ENCODE measurements at regions not wholly inside any gene's neighbourhood (a gene's known extent, or its start where the extent isn't known, plus 50 kb on each side); places are given as distances from the start of the nearest gene placed in this dataset.
"Not testable (repeated sequence)": the region's sequence is repeated elsewhere in the genome, so short reads cannot be mapped to it uniquely, and the experiment has no call there.

DNA sequence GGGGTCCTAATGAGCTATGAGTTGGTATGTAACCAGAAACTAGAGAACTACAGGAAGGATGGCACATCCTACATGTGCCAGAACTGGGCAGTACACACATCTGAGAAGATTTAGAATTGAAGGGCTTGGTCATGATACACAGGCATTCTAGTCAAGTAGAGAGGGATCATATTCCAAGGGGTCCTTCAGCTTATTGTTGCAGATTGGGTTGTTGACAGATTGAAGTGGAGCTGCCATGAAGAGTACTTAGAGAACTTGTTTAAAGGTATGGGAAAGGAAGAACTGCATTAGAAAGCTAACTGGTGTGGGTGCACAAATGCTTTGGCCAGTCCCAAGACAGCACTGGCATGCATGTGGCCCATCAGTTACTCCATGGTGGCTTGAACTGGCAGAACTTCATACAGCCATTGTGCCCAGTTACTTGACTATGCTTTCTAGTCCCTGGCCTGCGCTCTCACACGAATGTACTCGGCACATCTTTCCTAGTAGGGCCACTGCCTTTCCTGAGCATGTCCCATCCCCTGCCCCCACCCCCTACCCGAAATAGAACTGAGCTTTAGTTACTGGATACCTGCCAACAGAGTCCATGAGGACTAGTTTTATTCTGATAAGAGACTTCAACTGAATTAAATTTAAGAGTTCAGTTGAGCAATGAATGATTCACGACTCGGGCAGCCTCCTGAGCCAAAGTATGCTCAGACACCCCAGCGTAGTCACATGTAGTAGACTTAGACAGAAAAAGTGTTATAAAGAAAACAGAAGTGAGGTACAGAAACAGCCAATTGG lies 64.0 kb downstream of the CCNG2 start:
- no peak for DNase-seq
- intact Hi-C loops (cut with DNase I): no loop called here

DNA sequence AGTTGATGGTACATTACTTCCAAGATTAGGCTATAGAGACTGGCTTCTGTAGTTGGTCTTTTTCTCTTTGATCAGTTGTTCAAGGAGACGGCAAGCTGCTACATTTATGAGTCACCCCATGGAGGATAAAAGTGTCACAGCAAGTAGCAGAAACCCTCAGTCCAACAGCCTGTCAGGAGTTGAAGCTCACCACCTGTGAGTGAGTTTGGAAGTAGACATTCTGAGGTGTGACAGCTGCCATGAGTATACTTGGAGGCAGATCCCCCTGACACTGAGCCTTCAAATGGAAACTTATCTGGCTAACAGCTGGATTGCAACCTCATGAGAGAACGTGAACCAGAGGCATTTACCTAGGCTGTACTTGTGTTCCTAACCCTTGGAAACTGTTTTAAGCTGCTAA lies 68.0 kb downstream of the CCNG2 start:
- intact Hi-C loops (cut with DNase I): no loop called here
- no peak for DNase-seq

DNA sequence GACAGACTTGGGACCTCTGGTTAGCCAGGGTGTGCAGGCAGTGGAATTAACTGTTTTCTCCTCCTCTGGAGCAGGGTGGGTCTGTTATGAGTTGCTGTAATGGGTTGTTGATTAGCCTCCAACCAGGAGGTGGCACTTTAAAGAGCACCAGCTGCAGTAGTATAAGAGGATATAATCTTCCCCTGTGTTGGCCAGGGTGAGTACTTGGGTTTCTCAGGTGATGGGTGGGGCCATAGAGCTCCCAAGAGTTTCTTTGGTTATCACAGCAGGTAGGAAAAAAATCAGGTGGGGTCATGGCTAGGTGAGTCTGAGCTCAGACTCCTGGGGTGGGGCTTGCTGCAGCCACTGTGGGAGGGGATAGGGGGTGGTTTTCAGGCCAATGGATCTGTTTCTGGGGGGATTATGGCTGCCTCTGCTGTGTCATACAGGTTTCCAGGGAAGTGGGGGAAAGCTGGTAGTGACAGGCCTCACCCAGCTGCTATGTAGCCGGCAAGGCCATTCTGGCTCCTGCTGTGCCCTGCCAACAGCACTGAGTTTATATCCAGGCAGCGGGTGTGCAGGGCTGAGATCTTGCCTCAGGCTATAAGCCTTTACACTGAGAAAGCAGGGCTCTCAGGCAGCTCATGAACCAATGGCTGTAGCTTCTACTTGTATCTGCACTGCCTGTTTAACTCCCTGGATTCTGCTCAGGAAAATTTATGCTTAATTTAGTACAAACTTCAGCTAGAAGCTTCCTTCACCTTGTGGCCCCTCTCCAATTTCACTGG lies 70.1 kb downstream of the CCNG2 start:
- no peak for DNase-seq
- intact Hi-C loops (cut with DNase I): no loop called here

DNA sequence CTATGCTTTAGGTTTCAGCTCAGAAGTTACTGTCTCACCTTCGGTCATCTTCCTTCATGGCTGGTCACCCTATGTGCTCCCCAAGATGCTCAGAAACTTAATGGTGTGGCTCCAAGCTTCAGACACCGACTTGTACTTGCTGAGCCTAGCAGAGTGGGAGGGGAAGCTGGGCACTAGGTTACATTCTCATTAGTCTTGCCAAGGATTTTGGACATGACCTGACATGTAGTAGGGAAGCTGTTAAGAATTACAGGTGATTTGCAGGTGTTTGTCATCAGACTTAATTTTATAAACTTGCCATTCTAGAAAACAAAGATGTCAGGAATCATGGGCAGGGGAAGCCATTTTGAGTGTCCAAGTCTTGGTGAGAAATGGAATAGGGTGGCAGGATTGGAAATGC lies 72.4 kb downstream of the CCNG2 start:
- intact Hi-C loops (cut with DNase I): no loop called here
- DNase-seq: no peak

DNA sequence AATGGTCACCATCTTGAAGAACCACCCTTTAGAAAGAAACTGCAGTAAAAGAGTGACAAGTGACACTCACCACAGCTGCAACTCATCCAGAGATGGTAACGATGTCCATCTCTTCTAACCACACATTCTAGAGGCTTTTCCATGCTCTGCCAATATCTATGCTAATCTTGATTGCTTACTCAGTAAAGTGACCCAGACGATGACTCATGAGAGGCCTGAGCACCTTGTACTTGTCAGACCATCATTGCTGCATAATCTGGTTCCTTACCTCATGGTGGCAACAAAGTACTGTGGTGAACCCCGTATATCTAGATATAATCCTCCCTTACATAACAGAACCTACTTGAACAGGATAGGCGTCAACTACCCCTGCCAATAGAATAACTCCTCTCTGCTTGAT lies 75.6 kb downstream of the CCNG2 start:
- intact Hi-C loops (cut with DNase I): no loop called here
- no peak for DNase-seq

DNA sequence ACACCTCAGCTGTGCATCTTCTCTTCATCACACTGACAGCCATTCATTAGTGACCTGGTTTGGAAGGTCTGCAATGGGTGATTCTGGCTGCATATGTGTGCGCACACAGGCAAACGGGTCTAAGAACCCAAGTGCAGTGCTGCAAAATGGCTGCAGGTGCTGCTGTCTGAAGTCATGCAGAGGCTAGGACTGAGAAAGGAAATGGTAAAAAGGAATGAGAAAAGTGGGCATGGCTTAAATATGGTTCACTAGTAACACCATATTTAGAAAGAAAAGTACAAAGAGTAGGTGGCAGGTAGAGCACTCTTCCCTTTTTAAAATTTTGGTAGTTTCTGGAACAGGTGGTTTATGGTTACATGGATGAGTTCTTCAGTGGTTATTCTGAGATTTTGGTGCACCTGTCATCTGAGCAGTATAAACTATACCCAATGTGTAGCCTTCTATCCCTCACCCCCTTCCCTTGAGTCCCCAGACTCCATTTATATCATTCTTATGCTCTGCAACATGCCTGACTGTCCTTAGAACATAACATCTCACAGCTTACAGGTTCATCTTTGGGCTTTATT lies 78.4 kb downstream of the CCNG2 start:
- no peak for DNase-seq
- intact Hi-C loops (cut with DNase I): no loop called here

DNA sequence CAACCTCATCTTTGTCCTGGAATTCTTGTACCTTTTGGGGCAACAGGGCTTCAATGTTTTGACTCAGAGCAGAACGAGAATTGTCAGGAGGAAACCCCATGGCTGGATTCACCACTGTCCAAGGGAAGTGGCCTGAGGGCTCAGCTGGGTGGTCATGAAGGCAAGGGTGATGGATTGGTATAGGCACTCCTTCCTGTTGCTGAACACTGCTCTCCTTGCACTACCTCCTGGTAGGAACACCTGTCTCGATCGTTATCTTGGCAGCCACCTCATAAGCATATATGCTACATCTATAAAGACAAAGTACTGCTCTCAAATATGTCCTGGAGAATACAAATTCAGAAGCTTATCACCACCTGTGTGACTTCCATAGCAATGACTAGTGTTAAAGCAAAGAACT lies 79.8 kb downstream of the CCNG2 start:
- intact Hi-C loops (cut with DNase I): no loop called here

DNA sequence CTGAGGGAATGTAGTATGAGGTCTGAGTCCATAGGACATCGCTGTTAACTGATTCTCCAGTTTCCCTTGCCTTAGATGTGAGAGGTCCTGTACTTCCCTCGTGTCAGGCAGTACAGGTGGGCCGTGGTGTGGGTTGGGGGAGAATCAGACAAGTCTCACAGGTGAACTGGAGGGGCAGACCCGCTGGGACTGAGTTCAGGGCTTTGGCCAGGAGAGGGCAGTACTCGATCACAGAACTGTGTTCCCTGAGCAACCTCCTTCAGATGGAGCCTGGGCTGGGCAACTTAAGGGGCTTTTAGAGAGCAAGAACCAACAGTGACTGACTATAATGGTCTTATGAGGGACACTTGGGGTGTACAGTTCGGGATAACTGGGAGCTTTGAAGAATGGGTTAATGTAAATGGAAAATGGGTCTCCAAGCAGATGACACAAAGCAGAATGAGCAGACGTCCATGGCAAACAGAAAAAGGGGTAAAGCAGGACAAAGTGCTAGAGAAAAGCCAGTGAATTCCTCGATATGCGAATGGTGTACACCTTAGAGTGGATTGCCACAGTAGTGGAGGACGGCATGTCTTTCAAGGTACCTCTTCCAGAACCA lies 83.6 kb downstream of the CCNG2 start:
- DNase-seq: peak; percentile 34 to 95 (median 72)
- intact Hi-C loops (cut with DNase I): loop anchor here (1.0 to 5.0 kb wide), 2 partner anchors 119 to 192 kb away; no protein-coding TSS in a partner anchor

More for the DNA sequence above, 79.8 kb downstream of the CCNG2 start:
- DNase-seq: no peak

DNA sequence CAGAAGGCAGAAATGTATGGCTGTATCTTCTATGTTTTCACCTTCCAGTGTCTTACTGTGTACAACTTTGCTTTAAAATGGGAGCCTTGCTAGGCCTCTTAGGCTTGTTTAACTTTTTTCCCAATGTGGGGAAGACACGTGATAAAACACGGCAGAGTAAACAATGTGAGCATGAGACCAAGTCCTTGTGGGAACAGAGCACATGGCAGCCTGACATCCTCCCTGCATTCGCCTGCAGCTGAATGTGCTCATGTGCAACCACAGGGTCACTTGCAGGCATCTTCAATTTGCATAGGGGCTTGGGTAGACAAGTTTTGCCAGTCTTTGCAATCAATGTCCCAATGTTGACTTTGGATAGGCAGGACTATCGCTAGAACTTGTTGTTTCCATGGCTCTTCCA lies 91.8 kb downstream of the CCNG2 start:
- intact Hi-C loops (cut with DNase I): no loop called here
- DNase-seq: no peak

DNA sequence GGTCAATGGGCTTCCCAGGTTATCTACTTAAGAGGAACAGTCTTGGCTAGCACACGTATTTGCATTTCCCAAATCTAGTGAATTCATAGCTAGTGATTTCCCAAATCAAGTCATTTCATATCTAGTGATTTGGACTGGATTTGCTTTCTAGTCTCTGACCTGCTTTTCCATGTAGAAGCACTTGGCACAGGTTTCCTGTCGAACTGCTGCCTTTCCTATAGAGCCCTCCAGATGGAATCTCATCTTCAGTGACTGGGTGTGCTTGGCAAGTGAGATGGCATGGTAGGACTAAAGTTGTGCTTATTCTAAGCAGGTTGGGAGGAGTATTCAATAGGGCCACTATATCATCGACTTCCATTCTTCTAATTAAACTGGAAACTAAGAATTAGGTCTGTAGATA lies 94.7 kb downstream of the CCNG2 start:
- intact Hi-C loops (cut with DNase I): no loop called here
- no peak for DNase-seq

DNA sequence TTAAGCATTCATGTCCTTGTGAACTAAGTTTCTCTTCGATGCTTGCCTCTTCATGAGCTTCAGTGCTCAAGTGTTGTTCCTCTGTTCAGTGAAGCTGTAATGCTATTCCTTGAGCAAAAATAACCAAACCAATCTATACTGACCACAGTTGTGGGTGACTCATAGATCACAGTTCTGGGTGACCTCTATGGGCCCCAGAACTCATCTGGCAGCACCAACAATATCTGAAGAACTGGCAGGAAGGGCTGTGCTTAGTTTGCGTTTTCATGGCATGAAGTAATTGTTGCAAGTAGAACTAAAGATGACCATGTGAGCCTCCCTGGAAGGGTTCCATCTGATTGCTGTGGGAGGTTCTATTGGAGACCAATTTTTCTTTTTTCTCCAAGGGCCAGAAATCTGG lies 106.2 kb downstream of the CCNG2 start:
- intact Hi-C loops (cut with DNase I): no loop called here
- no peak for DNase-seq

DNA sequence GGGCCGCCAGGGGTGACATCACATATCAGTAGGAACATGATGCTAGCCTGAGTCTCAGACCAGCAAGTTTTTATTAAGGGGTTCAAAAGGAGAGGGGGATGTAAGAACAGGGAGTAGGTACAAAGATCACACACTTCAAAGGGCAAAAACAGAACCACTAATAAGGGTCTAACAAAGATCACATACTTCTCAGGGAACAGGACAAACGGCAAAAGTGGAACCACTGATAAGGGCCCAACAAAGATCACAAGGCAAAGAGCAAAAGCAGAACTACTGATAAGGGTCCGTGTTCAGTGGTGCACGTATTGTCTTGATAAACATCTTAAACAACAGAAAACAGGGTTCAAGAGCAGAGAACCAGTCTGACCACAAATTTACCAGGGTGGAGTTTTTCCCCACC lies 107.0 kb downstream of the CCNG2 start:
- intact Hi-C loops (cut with DNase I): not testable (repeated sequence)

DNA sequence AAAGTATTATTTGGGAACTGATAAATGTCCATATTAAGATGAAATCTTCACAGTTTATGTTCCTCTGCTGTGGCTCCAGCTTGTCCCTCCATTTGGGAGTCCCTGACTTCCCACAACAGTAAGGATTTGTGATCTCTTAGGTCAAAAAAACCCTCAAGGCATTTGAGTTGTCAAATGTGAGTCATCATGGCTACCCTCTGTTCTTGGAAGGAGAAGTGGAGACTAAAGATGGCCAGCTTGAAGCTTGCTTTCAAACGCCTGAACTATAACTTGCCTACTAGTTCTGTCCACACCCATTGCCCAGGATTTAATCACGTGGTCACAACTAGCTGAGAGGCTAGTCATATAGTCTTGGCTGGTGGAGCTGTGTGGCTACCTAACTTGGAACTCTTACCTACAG lies 107.8 kb downstream of the CCNG2 start:
- DNase-seq: no peak
- intact Hi-C loops (cut with DNase I): no loop called here

More for the DNA sequence above, 107.0 kb downstream of the CCNG2 start:
- not testable (repeated sequence) for DNase-seq

DNA sequence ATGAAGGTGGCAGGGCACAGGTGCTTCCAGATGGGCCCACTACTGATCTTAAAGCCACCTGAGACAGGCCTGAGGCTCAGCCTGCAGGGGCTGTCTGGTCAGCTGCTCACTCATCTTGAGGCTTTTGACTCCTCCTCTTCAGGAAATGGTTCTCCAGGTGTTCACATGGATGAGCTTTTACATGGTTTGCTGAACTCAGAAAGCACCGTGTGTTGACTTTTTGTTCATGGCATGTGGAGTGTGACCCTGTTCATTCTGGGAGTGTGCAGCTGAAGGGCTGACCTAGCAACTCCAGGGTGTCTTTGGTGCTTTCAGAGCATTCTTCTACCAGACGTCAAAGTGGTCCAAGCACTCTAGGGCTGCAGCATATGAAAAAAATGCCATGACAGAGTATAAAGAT lies 111.1 kb downstream of the CCNG2 start:
- no peak for DNase-seq
- intact Hi-C loops (cut with DNase I): no loop called here

DNA sequence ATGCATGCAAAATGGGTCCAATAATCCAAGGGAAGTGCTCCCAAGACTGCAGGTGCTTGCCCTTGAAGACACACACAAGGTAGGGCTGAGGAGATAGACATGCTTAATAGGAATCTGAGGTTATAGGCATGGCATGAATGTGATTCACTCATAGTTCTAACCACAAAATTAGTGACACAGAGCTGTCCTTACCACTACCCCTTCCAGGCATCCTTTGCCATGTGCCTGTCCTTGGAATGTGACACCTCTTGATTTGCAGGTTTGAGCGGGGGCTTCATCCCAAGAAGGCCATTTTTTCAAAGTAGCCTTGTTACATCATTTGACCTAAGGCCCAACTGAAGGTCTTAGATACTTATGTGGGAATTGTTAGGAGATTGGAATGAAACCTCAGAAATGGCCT lies 112.5 kb downstream of the CCNG2 start:
- intact Hi-C loops (cut with DNase I): no loop called here
- no peak for DNase-seq

DNA sequence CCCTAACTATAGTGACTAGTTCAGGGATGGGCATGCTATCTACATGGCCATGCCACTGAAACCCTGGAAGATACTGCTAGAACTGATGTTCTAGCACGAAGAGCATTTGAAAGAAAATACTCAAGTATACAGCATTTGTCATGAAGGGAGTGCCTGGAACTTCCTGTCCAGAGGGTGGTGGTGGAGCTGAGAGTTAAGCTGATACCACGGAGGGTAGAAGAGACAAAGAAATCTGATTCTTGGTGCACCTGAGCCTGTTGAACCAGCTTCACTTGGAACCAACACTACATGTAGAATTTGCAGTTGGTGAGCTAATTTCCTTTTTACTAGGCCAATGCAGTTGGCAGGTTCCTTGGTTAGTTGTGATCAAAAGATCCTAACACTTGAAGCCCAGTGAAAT lies 116.4 kb downstream of the CCNG2 start:
- intact Hi-C loops (cut with DNase I): no loop called here
- no peak for DNase-seq

DNA sequence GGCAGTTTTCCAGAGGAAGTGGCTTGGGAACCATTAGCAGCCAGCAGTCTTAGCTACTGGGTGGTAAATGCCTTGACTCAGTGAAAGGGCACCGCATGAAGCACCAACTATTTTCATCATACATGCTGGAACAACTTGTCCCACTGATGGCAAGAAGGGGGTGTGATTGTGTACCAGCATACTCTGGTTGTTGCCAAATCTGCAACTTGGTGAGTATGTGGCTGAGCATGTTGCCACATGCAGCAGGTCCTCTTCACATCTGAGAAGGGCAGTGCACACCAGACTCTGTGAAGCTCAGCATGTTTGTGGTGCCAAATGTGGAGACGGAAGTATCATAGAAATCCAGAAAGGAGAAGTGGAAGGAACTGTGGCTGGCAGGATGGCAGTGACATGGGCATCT lies 122.1 kb downstream of the CCNG2 start:
- intact Hi-C loops (cut with DNase I); DNase-seq: not testable (repeated sequence)

DNA sequence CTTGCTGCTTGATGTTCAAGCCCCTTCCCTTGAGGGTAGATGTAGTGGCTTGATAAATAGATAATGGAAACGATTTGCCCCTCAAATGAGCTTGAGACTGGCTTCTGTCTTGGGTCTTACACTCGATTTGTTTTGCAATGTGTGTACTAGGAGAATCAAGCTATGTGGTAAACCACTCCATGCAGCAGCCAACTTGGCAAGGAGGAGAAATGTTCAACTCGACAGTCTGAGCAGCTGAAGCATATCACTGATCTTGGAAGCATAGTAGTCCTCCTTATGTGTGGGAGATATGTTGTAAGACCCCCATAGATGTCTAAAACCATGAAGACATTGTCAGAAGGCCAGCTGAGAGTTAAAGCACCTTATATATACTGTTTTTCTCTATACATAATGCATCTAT lies 125.3 kb downstream of the CCNG2 start:
- intact Hi-C loops (cut with DNase I): no loop called here
- no peak for DNase-seq

DNA sequence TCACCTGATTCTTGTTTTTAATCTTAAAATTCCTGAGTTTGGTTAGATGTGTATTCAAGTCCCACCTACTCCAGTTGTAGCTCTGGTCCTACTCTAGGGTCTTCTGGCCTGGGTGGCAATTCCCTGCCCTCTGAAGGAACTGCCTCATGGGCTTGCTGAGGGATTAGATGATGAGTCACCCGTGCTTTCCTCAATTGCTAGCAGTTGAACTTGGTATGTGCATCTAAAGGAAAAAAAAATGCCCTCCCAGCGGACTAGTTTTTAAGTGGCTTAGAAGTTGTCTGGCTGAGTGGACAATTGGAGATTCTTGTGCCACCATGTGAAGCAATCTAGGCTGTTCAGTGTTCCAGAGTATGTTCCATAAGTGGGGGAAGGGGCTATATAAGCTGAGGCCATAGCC lies 127.0 kb downstream of the CCNG2 start:
- intact Hi-C loops (cut with DNase I): no loop called here
- DNase-seq: no peak

DNA sequence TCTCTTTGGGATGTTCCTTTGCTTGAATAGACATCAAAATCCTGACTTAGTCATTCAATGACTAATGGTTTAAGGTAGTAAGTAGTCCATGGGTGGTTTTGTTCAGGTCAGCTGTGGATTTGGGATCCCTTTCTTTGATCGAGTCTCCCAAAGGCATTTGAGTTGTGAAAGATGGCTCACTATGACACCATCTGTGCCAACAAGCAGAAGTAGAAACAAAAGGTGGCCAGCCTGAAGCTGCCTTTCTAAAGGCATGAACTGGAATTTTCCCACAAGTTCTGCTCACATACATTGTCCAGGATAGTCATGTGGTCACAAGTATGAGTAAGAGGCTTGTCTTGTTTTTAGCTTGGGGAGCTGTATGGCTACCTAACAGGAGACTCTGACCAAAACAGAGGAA lies 129.9 kb downstream of the CCNG2 start:
- intact Hi-C loops (cut with DNase I): no loop called here
- DNase-seq: no peak

DNA sequence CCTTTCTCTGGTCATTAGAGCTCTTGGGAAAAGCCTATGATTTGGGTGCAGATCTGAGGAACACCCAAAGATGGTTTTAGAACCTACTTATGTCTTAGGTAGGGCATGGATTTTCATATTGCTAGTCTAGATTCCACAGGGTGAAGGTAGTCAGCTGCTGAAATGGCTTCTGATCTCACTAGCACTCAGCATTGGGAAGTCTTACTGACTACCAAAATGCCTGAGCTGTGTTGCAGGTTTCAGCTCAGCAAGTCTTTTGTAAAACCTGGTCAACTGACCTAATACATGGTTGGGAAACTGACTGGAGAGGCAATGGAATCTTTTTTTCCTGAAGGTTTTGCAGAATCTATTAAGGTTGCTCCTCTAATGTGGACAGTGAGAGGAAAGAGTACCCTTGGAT lies 136.4 kb downstream of the CCNG2 start:
- intact Hi-C loops (cut with DNase I): no loop called here
- no peak for DNase-seq

All from posterior cingulate gyrus (tissue), 11 donors.